Tibial artery (tissue), 4 donors: ENCODE measurements at regions not wholly inside any gene's neighbourhood (a gene's known extent, or its start where the extent isn't known, plus 50 kb on each side); places are given as distances from the start of the nearest gene placed in this dataset.

Experiments used
- DNase-seq, 2 donors: peaks; one replicate each; pipeline ENCODE4 v3.0.0-alpha.2; 2019
- H3K27ac ChIP-seq, 2 donors: fragments of 200-600 bp; sonication (generic) in 1 of 2; 1 replicate in 1 of 2; 2 replicates in 1 of 2; pipeline ENCODE4 v1.5.1; 2018 to 2019; ENCODE audit warnings: mild to moderate bottlenecking in 1 of 2
- H3K27me3 ChIP-seq, 2 donors: fragments of 200-600 bp; sonication (generic) in 1 of 2; one replicate each; pipeline versions ENCODE4 v1.5.1 to v1.6.0; 2016 to 2019
- H3K36me3 ChIP-seq, 3 donors: fragments of 200-600 bp; sonication (generic) in 2 of 3; one replicate each; pipeline ENCODE4 v1.5.1; 2016 to 2019; ENCODE audit warnings: mild to moderate bottlenecking in 2 of 3
- H3K4me1 ChIP-seq, 4 donors: fragments of 200-600 bp; sonication (generic) in 2 of 4; 1 replicate in 3 of 4; 2 replicates in 1 of 4; pipeline ENCODE4 v1.5.1; 2016 to 2019
- H3K4me3 ChIP-seq, 2 donors: fragments of 200-600 bp; sonication (generic) in 1 of 2; 1 replicate in 1 of 2; 2 replicates in 1 of 2; pipeline ENCODE4 v1.5.1; 2018 to 2019; ENCODE audit warnings: mild to moderate bottlenecking in 2 of 2
- H3K9me3 ChIP-seq, 3 donors: fragments of 200-600 bp; sonication (generic) in 1 of 3; one replicate each; pipeline ENCODE4 v1.5.1; 2016 to 2019
- CTCF ChIP-seq, 2 experiments: fragments of 200-600 bp in 1 of 2; fragments of 450-650 bp in 1 of 2; IDR thresholded peaks; one replicate each; pipeline ENCODE4 v1.5.1; 2017 to 2019; ENCODE audit warnings: antibody characterized with exemption in 2 of 2, mild to moderate bottlenecking in 1 of 2, moderate library complexity in 1 of 2
- intact Hi-C: fragments of 100-400 bp; cut with DNase I; formaldehyde crosslinking; loops from one replicate; pipeline ENCODE4 v1.15.0; 2023; ENCODE audit warnings: low total_unique reads

GRCh38 chr6:100998111-100998510, 117.0 kb upstream of the ASCC3 start:
- intact Hi-C loops: no loop called here
- Histone ChIP-seq H3K9me3 (peaks cover 0 to 3% (median 1%) of the 10 kb centered on the region in 3 donors), H3K27ac (no peak overlapping the region), H3K27me3 (no peaks in the 10 kb centered on the region), H3K36me3 (no peaks in the 10 kb centered on the region), H3K4me1 (peaks cover 0 to 15% (median 2%) of the 10 kb centered on the region in 4 donors), H3K4me3 (no peak overlapping the region)
- no peak for TF ChIP-seq CTCF (IDR thresholded peaks at IDR 0.05)
- DNase-seq: no peak

- Histone ChIP-seq H3K27ac (no peak overlapping the region), H3K27me3 (no peaks in the 10 kb centered on the region), H3K4me1 (peaks cover 0 to 7% (median 2%) of the 10 kb centered on the region in 4 donors), H3K4me3 (no peak overlapping the region), H3K9me3 (peaks cover 0 to 12% (median 5%) of the 10 kb centered on the region in 3 donors), H3K36me3 (no peaks in the 10 kb centered on the region)
- TF ChIP-seq CTCF (IDR thresholded peaks at IDR 0.05): no peak
- DNase-seq: no peak
- intact Hi-C loops: no loop called here
Measured at GRCh38 chr6:100999034-100999597, 118.0 kb upstream of the ASCC3 start.

- Histone ChIP-seq H3K36me3 (no peaks in the 10 kb centered on the region), H3K9me3 (peaks cover 0 to 12% (median 5%) of the 10 kb centered on the region in 3 donors), H3K27ac (no peak overlapping the region), H3K4me1 (no peaks in the 10 kb centered on the region), H3K27me3 (no peaks in the 10 kb centered on the region), H3K4me3 (no peak overlapping the region)
- intact Hi-C loops: no loop called here
- no peak for DNase-seq
- TF ChIP-seq CTCF (IDR thresholded peaks at IDR 0.05): no peak
Measured at GRCh38 chr6:101000341-101000740, 119.2 kb upstream of the ASCC3 start.

- Histone ChIP-seq H3K9me3 (peaks cover 0 to 12% (median 5%) of the 10 kb centered on the region in 3 donors), H3K36me3 (no peaks in the 10 kb centered on the region), H3K4me1 (no peaks in the 10 kb centered on the region), H3K27me3 (no peaks in the 10 kb centered on the region), H3K27ac (no peak overlapping the region), H3K4me3 (no peak overlapping the region)
- intact Hi-C loops: no loop called here
- DNase-seq: no peak
- TF ChIP-seq CTCF (IDR thresholded peaks at IDR 0.05): no peak
Measured at GRCh38 chr6:101001012-101001411, 119.9 kb upstream of the ASCC3 start.

- intact Hi-C loops: no loop called here
- no peaks in the 10 kb centered on the region for H3K27me3 ChIP-seq
- no peak for DNase-seq
- H3K36me3 ChIP-seq: no peaks in the 10 kb centered on the region
- no peaks in the 10 kb centered on the region for H3K4me1 ChIP-seq
- TF ChIP-seq CTCF (IDR thresholded peaks at IDR 0.05): no peak
- no peak overlapping the region for H3K27ac ChIP-seq
- H3K9me3 ChIP-seq: peaks cover 0 to 12% (median 5%) of the 10 kb centered on the region in 3 donors
- no peak overlapping the region for H3K4me3 ChIP-seq
Measured at GRCh38 chr6:101001607-101002006, 120.5 kb upstream of the ASCC3 start.

- TF ChIP-seq CTCF (IDR thresholded peaks at IDR 0.05): no peak
- H3K4me3 ChIP-seq: no peak overlapping the region
- peaks cover 0 to 12% (median 5%) of the 10 kb centered on the region in 3 donors for H3K9me3 ChIP-seq
- no peaks in the 10 kb centered on the region for H3K27me3 ChIP-seq
- H3K36me3 ChIP-seq: no peaks in the 10 kb centered on the region
- no peaks in the 10 kb centered on the region for H3K4me1 ChIP-seq
- no peak for DNase-seq
- intact Hi-C loops: no loop called here
- no peak overlapping the region for H3K27ac ChIP-seq
Measured at GRCh38 chr6:101003075-101003474, 121.9 kb upstream of the ASCC3 start.
